ENCODE measurements at regions not wholly inside any gene's neighbourhood (a gene's known extent, or its start where the extent isn't known, plus 50 kb on each side); places are given as distances from the start of the nearest gene placed in this dataset.

DNA sequence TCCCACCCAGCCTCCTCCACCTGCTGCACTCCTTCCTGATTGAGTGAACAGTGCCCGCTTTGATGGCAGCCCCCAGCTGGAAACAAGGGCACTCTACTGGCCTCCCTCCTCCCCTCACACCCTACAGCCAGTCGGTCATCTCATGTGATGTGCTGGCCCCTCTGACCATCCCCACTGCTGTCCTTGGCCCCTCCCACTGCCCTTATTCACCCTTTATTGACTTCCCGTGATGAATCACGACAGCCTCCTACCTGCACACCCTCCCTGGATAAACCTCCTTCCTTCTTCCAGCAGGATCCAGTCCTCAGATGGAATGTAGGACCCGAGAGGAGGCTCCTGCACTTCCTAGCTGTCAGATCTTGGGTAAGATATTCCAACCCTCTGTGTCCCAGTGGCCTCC is 186.5 kb upstream of the SH3BP4 start:
- H2BK12ac ChIP-seq (ENCODE audit: low read depth, low read length): no peak overlapping the region
- no peaks in the 10 kb centered on the region for H3K23me2 ChIP-seq (ENCODE audit: low read depth, low read length)
- no peak overlapping the region for H3K27ac ChIP-seq (ENCODE audit: low read depth, low read length)
- no peak overlapping the region for H3K56ac ChIP-seq (replicated peaks; ENCODE audit: insufficient read length, low read depth, low read length)
- H3K14ac ChIP-seq (ENCODE audit: insufficient read length): no peak overlapping the region
- ChIA-PET CTCF (ENCODE audit: partially characterized antibody) (interaction anchor here (0.8 kb wide), 1 partner anchor 220 kb away, joined by 3 read pairs; no protein-coding TSS in a partner anchor), POLR2A (ENCODE audit: partially characterized antibody) (no interaction called here)
- no peaks in the 10 kb centered on the region for H3K27me3 ChIP-seq (replicated peaks in 1 of 4; ENCODE audit: control insufficient read depth in 3 of 4, extremely low read depth in 1 of 4, insufficient read depth in 3 of 4, low read length in 3 of 4)
- H3K4me3 ChIP-seq (ENCODE audit: extremely low read depth in 1 of 4, insufficient read depth in 2 of 4, low read depth in 3 of 4, low read length in 4 of 4): no peak overlapping the region
- no peak overlapping the region for H2BK15ac ChIP-seq (ENCODE audit: low read length)
- no peaks in the 10 kb centered on the region for H3K79me2 ChIP-seq (ENCODE audit: control insufficient read depth in 1 of 2, insufficient read depth in 2 of 2, low read length in 2 of 2)
- H3K4me2 ChIP-seq (ENCODE audit: insufficient read depth in 1 of 2, low read depth in 2 of 2, low read length in 2 of 2): no peak overlapping the region
- H3K4ac ChIP-seq (replicated peaks; ENCODE audit: insufficient read length, low read depth, low read length): no peak overlapping the region
- no peak overlapping the region for H4K5ac ChIP-seq (ENCODE audit: insufficient read length, low read depth, low read length)
- no peak overlapping the region for H4K8ac ChIP-seq (ENCODE audit: extremely low read depth, insufficient read depth, low read length)
- no peak overlapping the region for H2AFZ ChIP-seq (ENCODE audit: low read length)
- H4K20me1 ChIP-seq (replicated peaks in 1 of 2; ENCODE audit: control insufficient read depth in 1 of 2, insufficient read depth in 2 of 2, low read length in 2 of 2): no peaks in the 10 kb centered on the region
- no peak for FAIRE-seq
- H2BK120ac ChIP-seq (replicated peaks; ENCODE audit: low read depth, low read length): no peak overlapping the region
- H3K18ac ChIP-seq (ENCODE audit: extremely low read depth, low read length): no peak overlapping the region
- no peaks in the 10 kb centered on the region for H3K9me3 ChIP-seq (ENCODE audit: insufficient read depth in 2 of 2, low read depth in 1 of 2, low read length in 1 of 2)
- DNase-seq (ENCODE audit: low read depth in 1 of 2, low spot score in 2 of 2): no peak
- H3K79me1 ChIP-seq (ENCODE audit: low read depth, low read length): no peaks in the 10 kb centered on the region
- 77% methylated on average over 5 of the region's 5 CpGs; no CpG with 5 or more reads in 1 of the 2 experiments for WGBS, 2 experiments (ENCODE audit: extremely low coverage in 1 of 2, insufficient coverage in 1 of 2, insufficient read length in 1 of 2, insufficient replicate concordance in 2 of 2, low coverage in 1 of 2, low lambda C conversion rate in 2 of 2, missing lambda C conversion rate in 1 of 2)
- no peaks in the 10 kb centered on the region for H3K36me3 ChIP-seq (ENCODE audit: control insufficient read depth in 2 of 4, insufficient read depth in 4 of 4, low read length in 3 of 4)
- no peak overlapping the region for H3K9ac ChIP-seq (replicated peaks in 1 of 4; ENCODE audit: extremely low read depth in 1 of 4, low read depth in 3 of 4, low read length in 3 of 4)
- H4K91ac ChIP-seq (replicated peaks; ENCODE audit: insufficient read length, low read length): no peak overlapping the region
- no peak overlapping the region for H2AK5ac ChIP-seq (ENCODE audit: low read depth, low read length)
- no peak overlapping the region for H2BK5ac ChIP-seq (ENCODE audit: low read depth, low read length)
- H3K23ac ChIP-seq (ENCODE audit: insufficient read length): no peak overlapping the region
- H2BK20ac ChIP-seq (ENCODE audit: low read length): no peak overlapping the region
- no peaks in the 10 kb centered on the region; a peak in 1 of 7 replicates for H3K4me1 ChIP-seq (replicated peaks in 1 of 4; ENCODE audit: control insufficient read depth in 3 of 4, insufficient read depth in 4 of 4, low read length in 3 of 4)
- TF ChIP-seq ZNF274 (IDR thresholded peaks at IDR 0.05; ENCODE audit: borderline replicate concordance, extremely low read depth, low read length): no peak
